ENCODE measurements at regions not wholly inside any gene's neighbourhood (a gene's known extent, or its start where the extent isn't known, plus 50 kb on each side); places are given as distances from the start of the nearest gene placed in this dataset.

GRCh38 chr5:161084115-161084514 is 232.1 kb upstream of the ATP10B start:
- POLR2A ChIA-PET = no interaction called here
- H3K4me3 ChIP-seq = no peak overlapping the region

More at GRCh38 chr5:161084115-161084514, 232.1 kb upstream of the ATP10B start:
- intact Hi-C loops (cut with micrococcal nuclease; ENCODE audit: unreplicated experiment) = no loop called here
- RAD21 ChIA-PET (ENCODE audit: unreplicated experiment) = no interaction called here
- H3K4me1 ChIP-seq (ENCODE audit: control insufficient read depth, insufficient read depth, low read length) = no peaks in the 10 kb centered on the region
- FAIRE-seq = no peak
- CTCF ChIA-PET = no interaction called here
- ATAC-seq = no peak
- no peak overlapping the region for H3K27ac ChIP-seq (ENCODE audit: control insufficient read depth, insufficient read depth)
- 29% methylated on average over 2 of the region's 2 CpGs for WGBS (ENCODE audit: insufficient coverage, insufficient replicate concordance, low lambda C conversion rate, missing lambda C conversion rate)
- H2AFZ ChIP-seq (ENCODE audit: control insufficient read depth, low read depth, low read length) = no peak overlapping the region
- H3K27me3 ChIP-seq (replicated peaks in 1 of 2; ENCODE audit: control insufficient read depth in 2 of 2, insufficient read depth in 2 of 2, low read length in 1 of 2) = no peaks in the 10 kb centered on the region
- H3K36me3 ChIP-seq (ENCODE audit: control insufficient read depth in 2 of 2, insufficient read depth in 2 of 2, low read length in 1 of 2) = no peaks in the 10 kb centered on the region
- H3K9me3 ChIP-seq (replicated peaks; ENCODE audit: control insufficient read depth, insufficient read depth, low read length) = no peaks in the 10 kb centered on the region
- H3K9ac ChIP-seq (ENCODE audit: control insufficient read depth, insufficient read depth, low read length) = no peak overlapping the region
- no peak for DNase-seq (ENCODE audit: low read depth, low spot score)
- no peak overlapping the region for H3K4me2 ChIP-seq (ENCODE audit: control insufficient read depth, insufficient read depth)
- no peaks in the 10 kb centered on the region for H4K20me1 ChIP-seq (ENCODE audit: control insufficient read depth, insufficient read depth)
- H3K79me2 ChIP-seq (ENCODE audit: control insufficient read depth, insufficient read depth, low read length) = no peaks in the 10 kb centered on the region
- in situ Hi-C loops (cut with MboI) = no loop called here
- no peak for TF ChIP-seq NFYA (IDR thresholded peaks at IDR 0.05; ENCODE audit: borderline replicate concordance, low read depth, low read length)
- TF ChIP-seq RUNX3 (IDR thresholded peaks at IDR 0.05; ENCODE audit: low read length) = no peak
- TF ChIP-seq HCFC1 (IDR thresholded peaks at IDR 0.05; ENCODE audit: low read length) = no peak
- TF ChIP-seq TARDBP (IDR thresholded peaks at IDR 0.05; ENCODE audit: borderline replicate concordance) = no peak
- TF ChIP-seq ZNF24 (IDR thresholded peaks at IDR 0.05) = no peak
- TF ChIP-seq CHD4 (IDR thresholded peaks at IDR 0.05) = no peak
- TF ChIP-seq CUX1 (IDR thresholded peaks at IDR 0.05; ENCODE audit: insufficient replicate concordance, low read depth, low read length) = no peak
- no peak for TF ChIP-seq ZZZ3 (IDR thresholded peaks at IDR 0.05; ENCODE audit: control insufficient read depth, insufficient read length, low read depth)
- TF ChIP-seq, protein P1, sequence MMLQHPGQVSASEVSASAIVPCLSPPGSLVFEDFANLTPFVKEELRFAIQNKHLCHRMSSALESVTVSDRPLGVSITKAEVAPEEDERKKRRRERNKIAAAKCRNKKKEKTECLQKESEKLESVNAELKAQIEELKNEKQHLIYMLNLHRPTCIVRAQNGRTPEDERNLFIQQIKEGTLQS (IDR thresholded peaks at IDR 0.05; ENCODE audit: borderline replicate concordance, extremely low read depth, low read depth, low read length) = no peak
- TF ChIP-seq NFIC (IDR thresholded peaks at IDR 0.05; ENCODE audit: low read depth, low read length) = no peak
- SMC1A ChIA-PET (ENCODE audit: uncharacterized antibody, unreplicated experiment) = interaction anchor here (1.0 kb wide), 1 partner anchor 59 kb away, joined by 3 read pairs; no protein-coding TSS in a partner anchor
- BruUV-seq (replicated peaks) = no TSS peak

All from GM12878 (cell line).